ENCODE measurements at regions not wholly inside any gene's neighbourhood (a gene's known extent, or its start where the extent isn't known, plus 50 kb on each side); places are given as distances from the start of the nearest gene placed in this dataset.
"Not testable (repeated sequence)": the region's sequence is repeated elsewhere in the genome, so short reads cannot be mapped to it uniquely, and the experiment has no call there.

DNA sequence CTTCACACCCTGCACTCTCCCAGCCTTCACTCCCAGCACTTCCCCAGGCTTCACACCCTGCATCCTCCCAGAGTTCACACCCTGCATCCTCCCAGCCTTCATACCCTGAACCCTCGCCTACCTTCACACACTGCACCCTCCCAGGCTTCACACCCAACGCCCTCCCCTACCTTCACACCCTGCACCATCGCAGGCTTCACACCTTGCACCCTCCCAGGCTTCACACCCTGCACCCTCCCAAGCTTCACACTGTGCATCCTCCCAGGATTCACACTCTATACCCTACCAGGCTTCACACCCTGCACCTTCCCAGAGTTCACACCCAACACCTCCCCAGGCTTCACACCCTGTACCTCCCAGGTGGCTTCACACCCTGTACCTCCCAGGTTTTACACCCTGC, 448.7 kb upstream of the MYT1L start:
- no peak for DNase-seq
- Histone ChIP-seq H3K4me1 (ENCODE audit: control insufficient read depth, insufficient read depth, low read length) (no peaks in the 10 kb centered on the region), H3K27me3 (ENCODE audit: control insufficient read depth, insufficient read depth, low read length) (no peaks in the 10 kb centered on the region), H3K4me3 (ENCODE audit: low read length) (no peak overlapping the region), H3K27ac (ENCODE audit: low read length) (no peak overlapping the region), H3K9me3 (replicated peaks; ENCODE audit: control insufficient read depth, low read depth, low read length) (no peaks in the 10 kb centered on the region), H3K36me3 (ENCODE audit: control insufficient read depth, insufficient read depth, low read length) (no peaks in the 10 kb centered on the region)
- whole genome bisulfite sequencing (ENCODE audit: insufficient coverage), result 63% methylated on average over 3 of the region's 3 CpGs

- no peak for DNase-seq
- Histone ChIP-seq H3K27ac (ENCODE audit: low read length) (no peak overlapping the region), H3K4me3 (ENCODE audit: low read length) (no peak overlapping the region), H3K27me3 (ENCODE audit: control insufficient read depth, insufficient read depth, low read length) (no peaks in the 10 kb centered on the region), H3K36me3 (ENCODE audit: control insufficient read depth, insufficient read depth, low read length) (no peaks in the 10 kb centered on the region), H3K4me1 (ENCODE audit: control insufficient read depth, insufficient read depth, low read length) (no peaks in the 10 kb centered on the region), H3K9me3 (replicated peaks; ENCODE audit: control insufficient read depth, low read depth, low read length) (no peaks in the 10 kb centered on the region)
- WGBS (ENCODE audit: insufficient coverage), result 79% methylated on average over 2 of the region's 2 CpGs
Observed at GRCh38 chr2:2777876-2778275, 446.8 kb upstream of the MYT1L start.

DNA sequence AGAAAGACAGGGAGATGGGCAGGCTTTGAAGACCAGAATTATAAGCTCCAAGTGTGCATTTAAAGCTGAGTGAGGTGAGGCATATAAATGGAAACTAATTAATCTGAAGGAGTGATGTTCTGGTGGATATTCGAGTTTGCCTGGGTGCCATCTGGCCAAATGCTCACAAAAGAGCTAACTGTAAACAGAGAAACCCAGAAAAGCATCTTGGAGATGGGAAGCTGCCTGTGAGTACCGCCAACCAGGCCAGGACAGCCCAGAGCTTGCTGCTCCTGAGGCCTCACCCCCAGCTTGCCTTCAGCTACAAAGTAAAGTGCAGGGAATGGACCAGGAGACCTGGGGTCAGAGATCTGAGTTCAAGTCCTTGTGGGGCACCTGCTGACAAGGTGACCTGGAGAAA, 446.1 kb upstream of the MYT1L start:
- DNase-seq, result no peak
- Histone ChIP-seq H3K9me3 (replicated peaks; ENCODE audit: control insufficient read depth, low read depth, low read length) (no peaks in the 10 kb centered on the region), H3K27ac (ENCODE audit: low read length) (no peak overlapping the region), H3K4me1 (ENCODE audit: control insufficient read depth, insufficient read depth, low read length) (no peaks in the 10 kb centered on the region), H3K27me3 (ENCODE audit: control insufficient read depth, insufficient read depth, low read length) (no peaks in the 10 kb centered on the region), H3K4me3 (ENCODE audit: low read length) (no peak overlapping the region), H3K36me3 (ENCODE audit: control insufficient read depth, insufficient read depth, low read length) (no peaks in the 10 kb centered on the region)
- WGBS (ENCODE audit: insufficient coverage), result 51% methylated on average over 2 of the region's 2 CpGs

DNA sequence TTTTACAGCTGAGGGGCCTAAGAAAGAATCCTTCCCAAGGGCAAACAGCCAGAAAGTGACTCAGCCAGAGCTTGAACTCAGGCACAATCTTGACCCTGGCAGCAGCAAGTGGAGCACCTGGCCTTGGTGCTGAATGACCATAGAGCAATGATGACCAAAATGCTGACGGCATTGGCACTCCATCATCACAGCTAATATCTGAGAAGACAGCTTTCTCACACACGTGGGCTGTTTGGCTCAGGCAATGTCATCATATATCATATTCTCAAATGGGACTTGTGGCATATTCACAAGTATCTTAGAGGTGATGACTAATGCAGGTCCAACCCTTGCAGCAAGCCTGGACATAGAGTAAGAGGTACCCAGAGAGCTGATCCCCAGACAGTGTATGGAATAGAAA, 443.9 kb upstream of the MYT1L start:
- Histone ChIP-seq H3K27me3 (ENCODE audit: control insufficient read depth, insufficient read depth, low read length) (no peaks in the 10 kb centered on the region), H3K27ac (ENCODE audit: low read length) (no peak overlapping the region), H3K4me1 (ENCODE audit: control insufficient read depth, insufficient read depth, low read length) (no peaks in the 10 kb centered on the region), H3K9me3 (replicated peaks; ENCODE audit: control insufficient read depth, low read depth, low read length) (no peaks in the 10 kb centered on the region), H3K4me3 (ENCODE audit: low read length) (no peak overlapping the region), H3K36me3 (ENCODE audit: control insufficient read depth, insufficient read depth, low read length) (no peaks in the 10 kb centered on the region)
- 20% methylated on average over 1 of the region's 2 CpGs for WGBS (ENCODE audit: insufficient coverage)
- no peak for DNase-seq

DNA sequence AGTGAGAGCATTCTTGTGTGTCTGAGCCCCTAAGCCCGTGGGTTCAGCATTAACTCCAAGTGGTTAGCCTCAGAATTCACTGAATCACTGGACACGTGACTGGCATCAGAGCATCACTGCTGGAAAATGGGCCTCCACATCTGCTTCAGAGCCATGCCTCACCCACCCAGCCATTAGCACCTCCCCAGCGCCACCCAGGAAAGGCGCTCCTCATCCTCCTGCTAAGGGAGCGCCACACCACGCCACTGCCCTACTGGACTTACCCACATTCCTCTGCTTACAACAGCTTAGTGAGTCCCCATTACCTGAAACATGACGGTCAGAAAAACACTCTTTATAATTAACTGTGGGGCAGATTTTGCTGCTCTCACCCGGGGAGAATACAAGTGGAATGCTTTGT, 442.6 kb upstream of the MYT1L start:
- Histone ChIP-seq H3K4me1 (ENCODE audit: control insufficient read depth, insufficient read depth, low read length) (no peaks in the 10 kb centered on the region), H3K27me3 (ENCODE audit: control insufficient read depth, insufficient read depth, low read length) (no peaks in the 10 kb centered on the region), H3K9me3 (replicated peaks; ENCODE audit: control insufficient read depth, low read depth, low read length) (no peaks in the 10 kb centered on the region), H3K36me3 (ENCODE audit: control insufficient read depth, insufficient read depth, low read length) (no peaks in the 10 kb centered on the region), H3K4me3 (ENCODE audit: low read length) (no peak overlapping the region), H3K27ac (ENCODE audit: low read length) (no peak overlapping the region)
- 91% methylated on average over 6 of the region's 8 CpGs for WGBS (ENCODE audit: insufficient coverage)
- no peak for DNase-seq

DNA sequence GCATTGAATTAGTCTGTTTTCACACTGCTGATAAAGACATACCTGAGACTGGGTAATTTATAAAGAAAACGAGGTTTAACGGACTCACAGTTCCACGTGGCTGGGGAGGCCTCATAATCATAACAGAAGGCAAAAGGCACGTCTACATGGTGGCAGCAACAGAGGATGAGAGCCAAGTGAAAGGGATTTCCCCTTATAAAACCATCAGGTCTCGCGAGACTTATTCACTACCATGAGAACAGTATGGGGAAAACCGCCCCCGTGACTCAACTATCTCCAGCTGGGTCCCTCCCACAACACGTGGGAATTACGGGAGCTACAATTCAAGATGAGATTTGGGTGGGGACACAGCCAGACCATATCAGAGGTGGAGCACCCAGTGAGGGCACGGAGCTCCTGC, 442.0 kb upstream of the MYT1L start:
- not testable (repeated sequence) for H3K36me3 ChIP-seq (ENCODE audit: control insufficient read depth, insufficient read depth, low read length); H3K4me1 ChIP-seq (ENCODE audit: control insufficient read depth, insufficient read depth, low read length); H3K27me3 ChIP-seq (ENCODE audit: control insufficient read depth, insufficient read depth, low read length); H3K4me3 ChIP-seq (ENCODE audit: low read length); DNase-seq; H3K27ac ChIP-seq (ENCODE audit: low read length); H3K9me3 ChIP-seq (replicated peaks; ENCODE audit: control insufficient read depth, low read depth, low read length)
- 86% methylated on average over 2 of the region's 11 CpGs for WGBS (ENCODE audit: insufficient coverage)

- no peak for DNase-seq
- 78% methylated on average over 14 of the region's 18 CpGs for WGBS (ENCODE audit: insufficient coverage)
Observed at GRCh38 chr2:2771721-2772411, 440.8 kb upstream of the MYT1L start.

GRCh38 chr2:2769481-2770431, 438.7 kb upstream of the MYT1L start:
- Histone ChIP-seq H3K36me3 (ENCODE audit: control insufficient read depth, insufficient read depth, low read length) (no peaks in the 10 kb centered on the region), H3K27me3 (ENCODE audit: control insufficient read depth, insufficient read depth, low read length) (no peaks in the 10 kb centered on the region), H3K27ac (ENCODE audit: low read length) (no peak overlapping the region), H3K9me3 (replicated peaks; ENCODE audit: control insufficient read depth, low read depth, low read length) (no peaks in the 10 kb centered on the region), H3K4me1 (ENCODE audit: control insufficient read depth, insufficient read depth, low read length) (peaks cover 4% of the 10 kb centered on the region), H3K4me3 (ENCODE audit: low read length) (no peak overlapping the region)
- 81% methylated on average over 27 of the region's 28 CpGs for WGBS (ENCODE audit: insufficient coverage)
- DNase-seq, result peak; percentile 41

More at GRCh38 chr2:2771721-2772411, 440.8 kb upstream of the MYT1L start:
- no peaks in the 10 kb centered on the region for H3K4me1 ChIP-seq (ENCODE audit: control insufficient read depth, insufficient read depth, low read length)
- H3K9me3 ChIP-seq (replicated peaks; ENCODE audit: control insufficient read depth, low read depth, low read length), result no peaks in the 10 kb centered on the region
- H3K36me3 ChIP-seq (ENCODE audit: control insufficient read depth, insufficient read depth, low read length), result no peaks in the 10 kb centered on the region
- H3K4me3 ChIP-seq (ENCODE audit: low read length), result no peak overlapping the region
- no peaks in the 10 kb centered on the region for H3K27me3 ChIP-seq (ENCODE audit: control insufficient read depth, insufficient read depth, low read length)
- no peak overlapping the region for H3K27ac ChIP-seq (ENCODE audit: low read length)

DNA sequence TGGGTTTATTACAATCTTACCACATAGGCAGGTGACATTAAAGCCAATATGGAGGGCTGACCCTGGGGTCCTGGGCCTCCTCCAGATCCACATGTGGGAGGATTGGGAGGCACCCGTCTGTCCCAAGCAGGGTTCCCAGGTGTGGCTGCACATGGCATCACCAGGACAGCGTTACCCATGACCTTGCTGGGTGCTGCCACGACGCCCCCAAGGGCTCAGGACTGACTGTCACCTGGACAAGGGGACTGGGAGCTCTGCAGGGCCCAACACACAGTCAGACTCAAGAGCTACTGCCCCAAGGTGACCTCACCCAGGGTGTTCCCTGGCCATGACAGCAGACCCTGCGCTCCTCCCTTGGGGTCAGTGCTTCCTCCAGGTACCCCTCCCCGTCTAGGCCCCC, 437.4 kb upstream of the MYT1L start:
- no peaks in the 10 kb centered on the region for H3K36me3 ChIP-seq (ENCODE audit: control insufficient read depth, insufficient read depth, low read length)
- no peak overlapping the region for H3K4me3 ChIP-seq (ENCODE audit: low read length)
- DNase-seq, result no peak
- no peak overlapping the region for H3K27ac ChIP-seq (ENCODE audit: low read length)
- no peaks in the 10 kb centered on the region for H3K27me3 ChIP-seq (ENCODE audit: control insufficient read depth, insufficient read depth, low read length)
- no peaks in the 10 kb centered on the region for H3K9me3 ChIP-seq (replicated peaks; ENCODE audit: control insufficient read depth, low read depth, low read length)
- 98% methylated on average over 5 of the region's 6 CpGs for WGBS (ENCODE audit: insufficient coverage)
- H3K4me1 ChIP-seq (ENCODE audit: control insufficient read depth, insufficient read depth, low read length), result peaks cover 13% of the 10 kb centered on the region

- WGBS (ENCODE audit: insufficient coverage), result 77% methylated on average over 6 of the region's 9 CpGs
- Histone ChIP-seq H3K9me3 (replicated peaks; ENCODE audit: control insufficient read depth, low read depth, low read length) (no peaks in the 10 kb centered on the region), H3K4me3 (ENCODE audit: low read length) (no peak overlapping the region), H3K4me1 (ENCODE audit: control insufficient read depth, insufficient read depth, low read length) (peaks cover 19% of the 10 kb centered on the region), H3K27me3 (ENCODE audit: control insufficient read depth, insufficient read depth, low read length) (no peaks in the 10 kb centered on the region), H3K36me3 (ENCODE audit: control insufficient read depth, insufficient read depth, low read length) (no peaks in the 10 kb centered on the region), H3K27ac (ENCODE audit: low read length) (no peak overlapping the region)
- no peak for DNase-seq
Observed at GRCh38 chr2:2767837-2768236, 436.8 kb upstream of the MYT1L start.

Data from muscle of leg (tissue), 3 donors.